ENCODE measurements at regions not wholly inside any gene's neighbourhood (a gene's known extent, or its start where the extent isn't known, plus 50 kb on each side); places are given as distances from the start of the nearest gene placed in this dataset.
"Not testable (repeated sequence)": the region's sequence is repeated elsewhere in the genome, so short reads cannot be mapped to it uniquely, and the experiment has no call there.

DNA sequence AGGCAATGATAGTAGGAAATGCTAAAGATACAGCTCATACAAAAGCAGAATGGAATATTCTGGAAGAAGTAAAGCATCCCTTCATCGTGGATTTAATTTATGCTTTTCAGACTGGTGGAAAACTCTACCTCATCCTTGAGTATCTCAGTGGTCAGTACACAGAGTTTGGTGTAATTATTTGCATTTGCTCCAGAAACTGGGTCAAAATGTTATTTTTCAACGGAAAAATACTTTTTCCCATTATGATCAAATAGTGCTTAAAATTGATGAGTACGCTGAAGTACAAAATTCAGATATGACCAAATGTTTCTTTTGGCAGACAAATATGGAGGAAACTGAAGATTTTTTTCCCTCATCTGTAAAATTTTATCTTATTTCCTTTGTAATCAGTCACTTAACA is 137.0 kb downstream of the CDRT15L2 start:
- not testable (repeated sequence) for TF ChIP-seq POLR2A (IDR thresholded peaks at IDR 0.05; ENCODE audit: low read length); GATA1 (IDR thresholded peaks at IDR 0.05; ENCODE audit: low read depth, low read length)

Measured in erythroblast (primary cell).